ENCODE measurements at regions not wholly inside any gene's neighbourhood (a gene's known extent, or its start where the extent isn't known, plus 50 kb on each side); places are given as distances from the start of the nearest gene placed in this dataset.

- TF ChIP-seq CTCF (conservative IDR thresholded peaks at IDR 0.05; ENCODE audit: low read length) (no peak), EZH2phosphoT487 (IDR thresholded peaks at IDR 0.05; ENCODE audit: borderline replicate concordance) (no peak)
Observed at GRCh38 chr4:157929486-157929885, 243.3 kb downstream of the GASK1B start.

All from Loucy (cell line).